ENCODE measurements at regions not wholly inside any gene's neighbourhood (a gene's known extent, or its start where the extent isn't known, plus 50 kb on each side); places are given as distances from the start of the nearest gene placed in this dataset.
A peak's percentile ranks its signal among the peaks of the same experiment; 100 is the strongest.

DNA sequence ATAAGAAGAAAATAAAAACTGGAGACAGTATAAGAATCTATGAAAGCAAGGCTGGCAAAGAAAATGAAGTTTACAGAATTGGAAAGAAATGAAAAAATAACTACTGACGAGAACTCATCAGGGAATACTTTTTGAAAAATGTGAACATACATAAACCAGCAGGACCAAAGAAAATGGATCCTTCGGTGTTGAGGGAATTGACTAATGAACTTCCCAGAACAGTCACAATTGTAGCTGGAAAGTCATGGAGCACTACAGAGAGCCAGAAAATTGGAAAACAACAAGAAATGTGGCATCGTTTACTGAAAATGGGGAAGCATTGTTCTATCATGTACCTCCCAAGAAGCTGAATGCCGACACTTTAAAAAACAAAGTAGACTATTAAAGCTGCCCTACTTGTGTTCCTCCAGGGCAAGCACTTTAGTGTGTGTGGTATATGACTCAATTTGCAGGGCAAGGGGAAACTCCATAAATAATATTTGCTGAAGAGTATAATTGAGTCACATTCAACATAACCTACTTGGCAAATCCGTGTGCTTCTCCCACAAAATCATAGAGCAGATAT lies 1221.6 kb upstream of the NRXN1 start:
- DNase-seq: no peak

GRCh38 chr2:52238782-52239181 lies 1206.8 kb upstream of the NRXN1 start:
- DNase-seq: no peak

DNA sequence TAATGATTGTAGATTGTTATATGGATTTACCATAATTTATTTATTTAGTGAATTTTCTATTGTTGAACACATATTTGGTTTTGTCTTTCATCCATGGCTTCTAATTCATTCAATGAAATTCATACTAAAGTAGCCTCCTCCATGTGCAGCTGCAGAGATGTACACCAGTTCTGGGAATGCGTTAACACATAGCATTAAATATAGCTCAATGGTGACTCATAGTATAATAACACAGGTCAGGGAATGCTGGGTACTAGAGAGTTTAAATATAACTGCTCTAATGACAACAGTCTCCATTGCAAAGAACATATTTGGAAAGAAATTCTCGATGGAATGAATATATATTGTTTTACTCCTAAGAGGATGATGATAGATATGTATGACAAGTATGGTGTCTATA lies 1190.2 kb upstream of the NRXN1 start:
- DNase-seq: no peak

- peak; percentile 39 for DNase-seq
These were observed 1188.5 kb upstream of the NRXN1 start for GRCh38 chr2:52220393-52220792.

- DNase-seq: no peak
These were observed 1178.7 kb upstream of the NRXN1 start for GRCh38 chr2:52210611-52211010.

- DNase-seq: no peak
These were observed 1178.2 kb upstream of the NRXN1 start for GRCh38 chr2:52210161-52210560.

DNA sequence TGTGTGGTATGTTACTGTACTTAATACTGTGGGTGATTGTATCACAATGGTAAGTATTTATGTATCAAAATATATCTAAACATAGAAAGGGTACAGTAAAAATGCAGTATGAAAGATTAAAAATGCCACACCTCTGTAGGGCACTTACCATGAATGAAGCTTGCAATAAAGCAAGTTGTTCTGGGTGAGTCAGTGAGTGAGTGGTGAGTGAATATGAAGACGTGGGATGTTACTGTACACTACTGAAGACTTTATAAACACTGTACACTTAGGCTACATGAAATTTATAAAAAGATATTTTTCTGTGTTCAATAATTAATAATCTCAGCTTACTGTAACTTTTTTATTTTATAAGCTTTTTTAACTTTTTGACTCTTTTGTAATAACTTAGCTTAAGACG lies 1162.4 kb upstream of the NRXN1 start:
- no peak for DNase-seq

GRCh38 chr2:52193804-52194203 lies 1161.9 kb upstream of the NRXN1 start:
- DNase-seq: no peak

GRCh38 chr2:52192656-52193055 lies 1160.7 kb upstream of the NRXN1 start:
- DNase-seq: no peak

DNA sequence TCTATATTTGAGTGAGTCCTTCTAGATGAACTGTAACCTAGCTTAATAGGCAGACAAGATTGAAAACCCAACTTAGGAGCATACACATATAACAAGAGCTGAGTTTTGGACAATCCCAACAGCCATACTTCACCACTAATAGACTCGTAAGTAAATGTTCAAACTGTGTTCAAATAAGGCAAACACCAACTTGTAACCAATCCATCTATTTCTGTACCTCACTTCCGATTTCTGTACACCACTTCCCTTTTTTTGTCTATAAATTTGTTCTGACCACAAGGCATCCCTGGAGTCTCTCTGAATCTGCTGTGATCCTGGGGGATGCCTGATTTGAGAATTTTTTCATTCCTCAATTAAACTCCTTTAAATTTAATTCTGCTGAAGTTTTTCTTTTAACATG lies 1149.1 kb upstream of the NRXN1 start:
- no peak for DNase-seq

- no peak for DNase-seq
These were observed 1146.9 kb upstream of the NRXN1 start for GRCh38 chr2:52178845-52179244.

- no peak for DNase-seq
These were observed 1113.1 kb upstream of the NRXN1 start for GRCh38 chr2:52145005-52145404.

DNA sequence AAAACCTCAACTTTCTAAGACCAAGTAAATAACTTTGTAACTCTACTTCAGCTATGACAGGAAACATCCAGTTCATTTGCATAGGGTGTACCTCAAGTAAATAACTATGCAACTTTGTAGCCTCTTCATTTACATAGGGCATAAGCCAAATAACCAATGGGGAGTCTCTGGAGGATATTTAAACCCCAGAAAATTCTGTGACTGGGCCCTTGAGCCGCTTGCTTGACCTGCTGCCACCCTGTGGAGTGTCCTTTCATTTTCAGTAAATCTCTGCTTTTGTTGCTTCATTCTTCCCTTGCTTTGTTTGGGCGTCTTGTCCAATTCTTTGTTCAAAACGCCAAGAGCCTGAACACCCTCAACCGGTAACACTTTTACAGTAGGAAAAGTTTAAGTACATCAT lies 1112.7 kb upstream of the NRXN1 start:
- no peak for DNase-seq

DNA sequence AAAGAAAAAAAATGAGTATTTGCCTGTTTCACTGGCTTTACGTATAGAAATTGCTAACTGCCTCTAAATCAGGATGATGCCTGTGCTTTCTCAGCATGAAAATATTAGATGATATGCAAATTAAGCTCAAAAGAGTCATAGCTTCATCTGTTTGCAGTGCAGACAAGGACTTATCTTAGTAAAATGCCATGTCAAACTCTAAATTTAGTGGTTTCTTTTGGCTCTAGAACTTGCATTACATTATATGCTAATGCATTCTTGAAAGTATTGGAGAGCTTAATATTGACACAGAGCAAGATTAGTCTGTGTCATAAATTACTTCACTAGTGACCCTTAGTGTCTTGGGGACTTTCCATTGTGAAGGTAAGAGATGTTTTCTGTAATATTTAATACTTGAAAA lies 1109.1 kb upstream of the NRXN1 start:
- no peak for DNase-seq

DNA sequence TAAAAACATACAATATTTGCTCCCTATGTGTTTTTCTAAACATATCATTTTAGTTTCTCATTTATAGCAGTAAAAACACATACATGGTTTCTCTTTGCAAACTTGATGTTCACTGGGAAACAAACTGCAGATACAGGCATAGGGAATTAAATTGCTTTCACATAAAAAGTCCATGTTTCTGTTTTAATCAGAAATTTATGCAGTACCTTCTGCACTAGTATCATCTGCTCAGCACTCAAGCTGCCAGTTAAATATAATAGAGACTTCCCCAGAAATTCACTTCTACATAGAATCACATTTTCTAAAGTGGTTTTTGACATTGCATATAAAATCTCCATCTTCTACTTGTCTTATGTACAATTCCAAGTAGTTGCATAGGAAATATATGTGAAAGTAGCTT lies 1107.3 kb upstream of the NRXN1 start:
- DNase-seq: no peak

DNA sequence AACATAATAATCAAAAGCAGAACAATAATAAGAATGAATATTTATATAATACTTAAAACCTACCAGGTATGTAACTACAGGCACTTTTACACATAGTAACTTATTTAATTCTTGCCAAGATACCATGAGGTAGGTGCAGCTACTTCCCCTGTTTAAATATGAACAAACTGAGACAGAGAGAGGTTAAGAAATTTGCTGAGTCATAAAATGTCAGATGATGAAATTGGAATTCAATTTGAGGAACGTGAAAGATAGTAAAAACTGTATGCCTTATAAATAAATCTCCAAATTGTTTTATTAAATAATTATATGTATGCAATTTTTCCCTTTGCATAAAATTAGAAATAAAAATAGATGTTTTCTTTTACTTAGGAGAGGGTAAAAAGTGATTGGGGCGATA lies 1103.3 kb upstream of the NRXN1 start:
- DNase-seq: no peak

DNA sequence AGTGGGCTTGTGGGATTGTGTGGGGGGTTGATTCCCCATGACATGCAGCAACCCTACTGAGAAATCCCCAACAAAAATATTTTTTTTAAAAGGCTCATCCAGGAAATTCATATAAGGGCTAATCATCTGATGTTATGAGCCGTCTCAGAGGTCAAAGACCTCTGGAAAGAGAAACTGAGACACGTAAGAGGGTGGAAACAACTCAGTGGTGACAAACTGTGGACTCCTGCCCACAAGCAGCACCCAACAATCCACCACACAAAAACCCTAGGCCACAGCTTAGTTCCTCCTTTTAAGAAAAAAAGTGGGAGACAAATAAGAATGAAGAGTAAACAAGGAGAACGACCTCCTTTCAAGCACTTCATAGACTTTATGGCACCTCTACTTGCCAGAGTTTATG lies 1096.1 kb upstream of the NRXN1 start:
- no peak for DNase-seq

- DNase-seq: no peak
These were observed 1095.6 kb upstream of the NRXN1 start for GRCh38 chr2:52127527-52127926.

DNA sequence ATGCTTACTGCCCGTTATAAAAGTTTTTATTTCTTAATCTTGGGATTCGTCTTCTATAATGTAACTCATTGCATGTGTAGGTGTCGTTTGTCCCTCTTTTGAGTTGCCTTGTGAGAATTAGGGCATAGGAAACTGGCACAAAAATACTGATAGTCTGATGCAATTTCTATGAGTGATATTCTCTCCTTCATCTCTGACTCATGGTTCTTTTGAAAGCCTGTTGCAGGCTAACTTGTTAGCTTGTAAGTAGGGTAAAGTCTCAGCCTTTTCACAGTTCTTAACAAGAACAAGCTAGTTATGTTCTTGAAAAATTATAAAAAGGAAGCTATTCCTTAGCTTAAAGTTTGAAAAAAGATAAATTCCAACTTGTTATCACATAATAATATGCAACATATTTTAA lies 1085.4 kb upstream of the NRXN1 start:
- DNase-seq: no peak

DNA sequence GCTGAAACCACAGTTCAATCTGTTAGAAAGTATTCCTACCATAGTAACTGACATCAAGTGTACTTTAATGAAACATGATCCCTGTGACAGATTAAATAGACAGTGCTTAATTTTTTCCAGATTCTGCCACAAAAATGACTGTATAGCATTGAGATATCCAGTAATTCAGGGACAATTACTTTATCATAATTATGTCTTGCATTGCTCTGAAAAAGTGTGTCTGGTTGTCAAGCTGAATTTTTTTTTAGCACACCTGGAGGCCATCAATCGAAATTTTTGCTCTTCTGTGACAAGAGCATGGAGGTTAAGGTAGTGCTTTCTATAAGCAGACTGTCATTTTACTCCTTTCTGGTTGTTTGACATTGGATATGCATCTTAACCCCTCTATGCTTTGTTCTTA lies 1083.8 kb upstream of the NRXN1 start:
- DNase-seq: no peak

GRCh38 chr2:52113338-52113737 lies 1081.4 kb upstream of the NRXN1 start:
- no peak for DNase-seq

- no peak for DNase-seq
These were observed 1080.2 kb upstream of the NRXN1 start for GRCh38 chr2:52112141-52112540.

DNA sequence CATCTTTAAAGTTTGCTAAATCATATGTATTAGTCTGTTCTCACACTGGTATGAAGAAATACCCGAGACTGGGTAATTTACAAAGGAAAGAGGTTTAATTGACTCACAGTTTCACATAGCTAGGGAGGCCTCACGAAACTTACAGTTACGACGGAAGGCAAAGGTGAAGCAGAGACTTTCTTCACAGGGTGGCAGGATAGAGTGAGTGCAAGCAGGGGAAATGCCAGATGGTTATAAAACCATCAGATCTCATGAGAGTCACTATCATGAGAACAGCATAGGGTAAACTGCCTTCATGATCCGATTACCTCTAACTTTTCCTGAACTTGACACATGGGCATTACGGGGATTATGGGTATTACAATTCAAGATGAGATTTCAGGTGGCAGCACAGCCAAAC lies 1075.2 kb upstream of the NRXN1 start:
- no peak for DNase-seq

DNA sequence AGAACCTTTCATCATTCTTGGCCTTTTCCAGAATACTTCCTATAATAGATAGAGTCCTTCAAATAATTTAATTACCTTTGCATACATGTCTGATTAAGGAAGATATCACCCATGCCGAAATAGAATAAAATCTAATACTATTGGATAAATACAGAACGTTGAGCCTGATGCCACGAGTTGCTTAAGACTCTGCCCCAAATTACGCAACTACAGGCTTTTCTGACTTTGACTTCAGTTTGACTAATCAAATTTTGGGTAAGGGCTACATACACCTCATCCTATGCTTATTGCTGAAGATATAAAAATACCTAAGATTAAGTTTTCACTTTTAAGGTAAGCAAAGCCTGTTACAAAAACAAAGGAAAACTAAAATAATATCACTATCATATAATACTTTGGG lies 1065.1 kb upstream of the NRXN1 start:
- DNase-seq: no peak

GRCh38 chr2:52084759-52085158 lies 1052.8 kb upstream of the NRXN1 start:
- DNase-seq: no peak

DNA sequence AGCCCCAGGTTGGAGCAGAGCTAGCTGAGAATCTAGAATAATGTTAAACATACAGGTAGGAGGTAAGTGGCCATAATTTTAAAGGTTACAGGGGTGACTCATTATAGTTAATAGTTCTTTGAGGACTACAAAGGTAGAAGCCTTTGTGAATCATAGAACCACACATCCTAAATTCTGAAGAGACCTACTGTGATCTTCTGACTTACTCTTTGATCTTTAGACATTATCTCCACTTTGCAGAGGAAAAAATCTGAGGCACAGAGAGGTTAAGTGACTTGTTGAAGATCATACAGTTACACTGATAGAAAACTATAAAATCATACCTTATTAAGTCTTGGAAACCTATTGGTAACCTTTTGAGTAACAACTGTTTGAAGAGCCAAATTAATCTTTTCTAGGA lies 1051.3 kb upstream of the NRXN1 start:
- DNase-seq: no peak
